ENCODE measurements at regions not wholly inside any gene's neighbourhood (a gene's known extent, or its start where the extent isn't known, plus 50 kb on each side); places are given as distances from the start of the nearest gene placed in this dataset.

DNA sequence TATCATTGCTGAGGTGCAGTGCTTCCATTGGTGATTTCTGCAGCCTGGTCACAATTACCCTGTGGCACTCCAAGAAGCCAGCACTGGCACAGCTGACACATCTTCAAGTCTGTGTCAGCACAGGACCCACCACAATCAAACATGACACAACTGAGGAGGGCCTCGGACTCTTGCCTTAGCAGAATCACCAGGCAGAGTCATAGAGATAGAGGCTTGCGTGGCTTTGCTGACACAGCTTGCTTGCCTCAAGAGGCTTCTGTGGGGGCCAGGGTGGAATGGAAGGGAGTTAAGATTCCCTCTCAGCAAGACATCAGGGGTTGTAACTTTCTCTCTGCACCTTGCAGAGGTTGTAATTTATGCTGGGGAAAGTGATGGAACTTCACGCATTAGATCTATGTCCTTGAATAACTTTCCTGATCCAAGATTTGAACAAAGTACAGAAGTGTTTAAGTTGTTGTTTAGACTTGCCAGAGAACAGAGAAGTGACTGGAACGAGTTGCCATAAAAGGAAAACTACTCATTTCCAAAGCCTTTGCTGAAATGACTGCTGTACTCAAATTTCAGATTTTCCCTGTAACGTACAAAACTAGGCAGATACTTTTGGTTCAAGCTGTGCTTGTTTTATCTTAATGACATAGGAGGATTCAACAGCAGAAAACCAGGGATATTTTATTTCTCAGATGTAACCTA, 170.7 kb downstream of the DIPK2A start:
- H3K4me1 ChIP-seq, result peaks cover 0 to 27% (median 13%) of the 10 kb centered on the region in 4 donors
- no peak overlapping the region for H3K4me3 ChIP-seq
- peak overlapping the region in 3 of 4 donors; percentile 20 to 46 (median 38) for H3K27ac ChIP-seq
- intact Hi-C loops (cut with DNase I), result no loop called here
- 66 to 70% methylated on average over 5 of the region's 5 CpGs for WGBS, 2 donors
- DNase-seq, result no peak
- H3K9me3 ChIP-seq, result peaks cover 0 to 3% (median 0%) of the 10 kb centered on the region in 4 donors
- H3K27me3 ChIP-seq, result no peaks in the 10 kb centered on the region
- H3K36me3 ChIP-seq, result no peaks in the 10 kb centered on the region
- TF ChIP-seq, protein P1, sequence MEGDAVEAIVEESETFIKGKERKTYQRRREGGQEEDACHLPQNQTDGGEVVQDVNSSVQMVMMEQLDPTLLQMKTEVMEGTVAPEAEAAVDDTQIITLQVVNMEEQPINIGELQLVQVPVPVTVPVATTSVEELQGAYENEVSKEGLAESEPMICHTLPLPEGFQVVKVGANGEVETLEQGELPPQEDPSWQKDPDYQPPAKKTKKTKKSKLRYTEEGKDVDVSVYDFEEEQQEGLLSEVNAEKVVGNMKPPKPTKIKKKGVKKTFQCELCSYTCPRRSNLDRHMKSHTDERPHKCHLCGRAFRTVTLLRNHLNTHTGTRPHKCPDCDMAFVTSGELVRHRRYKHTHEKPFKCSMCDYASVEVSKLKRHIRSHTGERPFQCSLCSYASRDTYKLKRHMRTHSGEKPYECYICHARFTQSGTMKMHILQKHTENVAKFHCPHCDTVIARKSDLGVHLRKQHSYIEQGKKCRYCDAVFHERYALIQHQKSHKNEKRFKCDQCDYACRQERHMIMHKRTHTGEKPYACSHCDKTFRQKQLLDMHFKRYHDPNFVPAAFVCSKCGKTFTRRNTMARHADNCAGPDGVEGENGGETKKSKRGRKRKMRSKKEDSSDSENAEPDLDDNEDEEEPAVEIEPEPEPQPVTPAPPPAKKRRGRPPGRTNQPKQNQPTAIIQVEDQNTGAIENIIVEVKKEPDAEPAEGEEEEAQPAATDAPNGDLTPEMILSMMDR (IDR thresholded peaks at IDR 0.05), result no peak
- no peak for TF ChIP-seq EP300 (IDR thresholded peaks at IDR 0.05)
- no peak for TF ChIP-seq POLR2AphosphoS5 (IDR thresholded peaks at IDR 0.05)
- no peak for TF ChIP-seq POLR2A (IDR thresholded peaks at IDR 0.05)

DNA sequence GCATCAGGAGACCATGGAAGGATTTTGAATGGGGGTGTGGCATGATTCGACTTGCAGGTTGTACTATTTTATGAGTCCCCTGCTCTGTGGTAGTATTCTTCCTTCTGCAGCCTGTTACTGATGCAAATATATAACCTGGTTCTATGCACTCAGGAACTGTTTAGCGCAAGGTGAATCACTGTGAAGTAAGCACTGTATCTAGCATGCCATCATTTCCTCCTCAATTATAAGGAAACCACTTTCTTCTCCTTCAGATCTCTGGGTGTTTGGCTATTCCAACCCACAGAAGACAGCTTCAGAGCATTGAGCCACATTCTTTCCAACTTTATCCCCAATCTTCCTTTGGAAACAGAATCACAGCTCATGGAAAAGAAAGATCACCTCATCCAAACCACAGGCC, 176.7 kb downstream of the DIPK2A start:
- H3K4me1 ChIP-seq, result peaks cover 0 to 26% (median 10%) of the 10 kb centered on the region in 4 donors

DNA sequence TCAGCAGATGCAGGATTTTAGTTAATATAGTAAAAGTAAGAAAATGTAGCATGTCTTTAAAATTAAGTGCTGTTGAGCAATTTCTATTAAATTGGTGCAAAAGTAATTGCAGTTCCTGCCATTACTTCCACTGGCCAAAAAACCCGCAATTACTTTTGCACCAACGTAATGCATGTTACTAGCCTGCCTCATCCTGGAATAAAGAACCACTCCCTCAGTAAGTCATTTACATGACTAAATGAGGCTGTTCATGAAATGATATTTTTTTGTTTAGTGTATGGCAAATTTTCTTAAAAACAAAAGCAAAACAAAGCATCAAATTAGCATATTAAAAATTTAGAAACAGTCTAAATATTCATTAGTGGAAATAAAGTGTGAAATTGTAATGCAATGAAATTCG, 180.4 kb downstream of the DIPK2A start:
- Histone ChIP-seq H3K4me1 (peaks cover 0 to 26% (median 10%) of the 10 kb centered on the region in 4 donors), H3K27ac (no peak overlapping the region), H3K27me3 (no peaks in the 10 kb centered on the region), H3K4me3 (no peak overlapping the region), H3K9me3 (no peaks in the 10 kb centered on the region), H3K36me3 (no peaks in the 10 kb centered on the region)
- DNase-seq, result no peak
- 92 to 93% methylated on average over 3 of the region's 3 CpGs for WGBS, 2 donors
- intact Hi-C loops (cut with DNase I), result no loop called here
- TF ChIP-seq POLR2AphosphoS5 (IDR thresholded peaks at IDR 0.05), result no peak
- no peak for TF ChIP-seq POLR2A (IDR thresholded peaks at IDR 0.05)
- TF ChIP-seq, protein P1 (IDR thresholded peaks at IDR 0.05), result no peak
- no peak for TF ChIP-seq EP300 (IDR thresholded peaks at IDR 0.05)

More for the DNA sequence above, 176.7 kb downstream of the DIPK2A start:
- Histone ChIP-seq H3K36me3 (no peaks in the 10 kb centered on the region), H3K27ac (no peak overlapping the region), H3K9me3 (no peaks in the 10 kb centered on the region), H3K4me3 (no peak overlapping the region), H3K27me3 (no peaks in the 10 kb centered on the region)
- intact Hi-C loops (cut with DNase I), result no loop called here
- TF ChIP-seq POLR2A (IDR thresholded peaks at IDR 0.05) (no peak), POLR2AphosphoS5 (IDR thresholded peaks at IDR 0.05) (no peak), EP300 (IDR thresholded peaks at IDR 0.05) (no peak)
- TF ChIP-seq, protein P1 (IDR thresholded peaks at IDR 0.05), result no peak
- 91 to 95% methylated on average over 2 of the region's 2 CpGs for WGBS, 2 donors
- DNase-seq, result no peak

DNA sequence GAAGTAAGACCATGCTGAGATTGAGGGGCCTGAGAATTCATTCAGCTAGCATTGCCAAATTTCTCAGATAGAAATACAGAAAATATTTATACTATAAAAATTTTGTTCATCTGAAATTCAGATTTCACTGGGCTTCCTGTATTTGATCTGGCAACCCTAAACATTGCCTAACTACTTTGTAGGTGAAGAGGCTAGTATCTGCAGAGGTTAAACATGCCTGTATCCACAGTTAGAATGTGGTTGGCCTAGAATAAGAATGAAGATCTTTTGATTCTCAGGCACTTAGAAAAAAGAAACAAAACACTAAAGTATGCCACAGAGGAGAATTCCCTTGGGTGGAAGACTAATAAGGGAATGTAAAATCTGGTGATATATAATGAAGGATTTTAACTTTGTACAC, 189.0 kb downstream of the DIPK2A start:
- intact Hi-C loops (cut with DNase I), result no loop called here
- Histone ChIP-seq H3K4me1 (no peaks in the 10 kb centered on the region), H3K27me3 (no peaks in the 10 kb centered on the region), H3K36me3 (no peaks in the 10 kb centered on the region), H3K9me3 (no peaks in the 10 kb centered on the region), H3K27ac (no peak overlapping the region), H3K4me3 (no peak overlapping the region)
- TF ChIP-seq, protein P1 (IDR thresholded peaks at IDR 0.05), result no peak
- TF ChIP-seq POLR2A (IDR thresholded peaks at IDR 0.05), result no peak
- TF ChIP-seq EP300 (IDR thresholded peaks at IDR 0.05), result no peak
- no peak for TF ChIP-seq POLR2AphosphoS5 (IDR thresholded peaks at IDR 0.05)
- DNase-seq, result no peak

DNA sequence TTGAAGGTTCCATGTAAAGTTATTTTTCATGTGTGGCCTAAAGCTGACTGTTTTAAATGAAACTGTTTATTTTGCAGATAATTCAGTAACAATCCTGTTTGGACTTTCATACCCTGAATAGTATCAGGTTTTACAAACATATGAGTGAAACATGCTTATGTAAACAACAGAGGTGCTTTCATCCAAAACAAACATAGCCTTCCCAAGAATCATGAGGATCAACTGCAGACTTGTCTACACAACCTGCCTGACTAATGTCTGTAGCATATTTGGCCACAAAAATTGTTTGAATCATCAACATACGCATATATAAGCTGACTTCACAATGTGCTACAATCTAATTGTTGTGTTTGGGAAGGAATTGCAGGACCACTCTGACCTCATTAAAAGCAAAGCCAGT, 190.4 kb downstream of the DIPK2A start:
- H3K4me1 ChIP-seq, result no peaks in the 10 kb centered on the region
- no peaks in the 10 kb centered on the region for H3K27me3 ChIP-seq
- no peaks in the 10 kb centered on the region for H3K9me3 ChIP-seq
- WGBS, 2 donors, result 14 to 63% methylated on average over 1 of the region's 1 CpG
- DNase-seq, result no peak
- intact Hi-C loops (cut with DNase I), result no loop called here
- H3K27ac ChIP-seq, result no peak overlapping the region
- TF ChIP-seq, protein P1 (IDR thresholded peaks at IDR 0.05), result no peak
- TF ChIP-seq EP300 (IDR thresholded peaks at IDR 0.05) (no peak), POLR2A (IDR thresholded peaks at IDR 0.05) (no peak), POLR2AphosphoS5 (IDR thresholded peaks at IDR 0.05) (no peak)
- no peaks in the 10 kb centered on the region for H3K36me3 ChIP-seq
- H3K4me3 ChIP-seq, result no peak overlapping the region

All from sigmoid colon (tissue), 6 donors.